ENCODE measurements at regions not wholly inside any gene's neighbourhood (a gene's known extent, or its start where the extent isn't known, plus 50 kb on each side); places are given as distances from the start of the nearest gene placed in this dataset.

- no peak for TF ChIP-seq CTCF (IDR thresholded peaks at IDR 0.05)
- no peak for TF ChIP-seq POLR2AphosphoS5 (IDR thresholded peaks at IDR 0.05)
- no peak for TF ChIP-seq POLR2A (IDR thresholded peaks at IDR 0.05)
- no peak for TF ChIP-seq EP300 (IDR thresholded peaks at IDR 0.05)
Measured at GRCh38 chr10:2584385-2584784, 483.0 kb upstream of the PFKP start.
